Left kidney (tissue), 1 donor: ENCODE measurements at regions not wholly inside any gene's neighbourhood (a gene's known extent, or its start where the extent isn't known, plus 50 kb on each side); places are given as distances from the start of the nearest gene placed in this dataset.

ENCODE experiments used
- DNase-seq: peaks from one replicate; pipeline ENCODE4 v3.0.0-alpha.2; 2013

GRCh38 chr18:61082976-61083630, 250.1 kb upstream of the CDH20 start:
- DNase-seq: no peak

GRCh38 chr18:61085036-61085435, 248.2 kb upstream of the CDH20 start:
- no peak for DNase-seq

GRCh38 chr18:61085761-61086160, 247.5 kb upstream of the CDH20 start:
- peak; percentile 58 for DNase-seq

GRCh38 chr18:61086657-61087056, 246.6 kb upstream of the CDH20 start:
- DNase-seq: no peak

GRCh38 chr18:61091379-61091778, 241.9 kb upstream of the CDH20 start:
- DNase-seq: no peak

GRCh38 chr18:61093965-61094364, 239.3 kb upstream of the CDH20 start:
- DNase-seq: no peak

GRCh38 chr18:61096226-61096625, 237.0 kb upstream of the CDH20 start:
- DNase-seq: peak; percentile 3

GRCh38 chr18:61107113-61107512, 226.1 kb upstream of the CDH20 start:
- no peak for DNase-seq

- no peak for DNase-seq
Measured at GRCh38 chr18:61108706-61109105, 224.5 kb upstream of the CDH20 start.

GRCh38 chr18:61123309-61123708, 209.9 kb upstream of the CDH20 start:
- DNase-seq: no peak

GRCh38 chr18:61127714-61128467, 205.3 kb upstream of the CDH20 start:
- peak; percentile 11 for DNase-seq

- no peak for DNase-seq
Measured at GRCh38 chr18:61129001-61129400, 204.2 kb upstream of the CDH20 start.

- DNase-seq: no peak
Measured at GRCh38 chr18:61132031-61132430, 201.2 kb upstream of the CDH20 start.

- no peak for DNase-seq
Measured at GRCh38 chr18:61133783-61134182, 199.4 kb upstream of the CDH20 start.

- no peak for DNase-seq
Measured at GRCh38 chr18:61136711-61137251, 196.4 kb upstream of the CDH20 start.

GRCh38 chr18:61141691-61142090, 191.5 kb upstream of the CDH20 start:
- no peak for DNase-seq

- DNase-seq: no peak
Measured at GRCh38 chr18:61148322-61148721, 184.9 kb upstream of the CDH20 start.

- no peak for DNase-seq
Measured at GRCh38 chr18:61149786-61150185, 183.4 kb upstream of the CDH20 start.

- DNase-seq: no peak
Measured at GRCh38 chr18:61153571-61153970, 179.7 kb upstream of the CDH20 start.

- no peak for DNase-seq
Measured at GRCh38 chr18:61154866-61155265, 178.4 kb upstream of the CDH20 start.

GRCh38 chr18:61155586-61155985, 177.6 kb upstream of the CDH20 start:
- no peak for DNase-seq

GRCh38 chr18:61157451-61157850, 175.8 kb upstream of the CDH20 start:
- no peak for DNase-seq

GRCh38 chr18:61159246-61159645, 174.0 kb upstream of the CDH20 start:
- no peak for DNase-seq

GRCh38 chr18:61164321-61164720, 168.9 kb upstream of the CDH20 start:
- no peak for DNase-seq
